HL-60 (cell line): ENCODE measurements at regions not wholly inside any gene's neighbourhood (a gene's known extent, or its start where the extent isn't known, plus 50 kb on each side); places are given as distances from the start of the nearest gene placed in this dataset.
"Not testable (repeated sequence)": the region's sequence is repeated elsewhere in the genome, so short reads cannot be mapped to it uniquely, and the experiment has no call there.

Experiments used
- DNase-seq, 2 experiments: peaks; one replicate each; pipeline ENCODE4 v3.0.0-alpha.2; 2010 to 2020; ENCODE audit warnings: low read depth in 1 of 2, low spot score in 1 of 2
- H3K27ac ChIP-seq: fragments of 250-450 bp; sonication (Bioruptor Pico); replicated peaks from 2 replicates; pipeline ENCODE4 v1.5.1; 2020; ENCODE audit warnings: mild to moderate bottlenecking, moderate library complexity
- H3K27me3 ChIP-seq: fragments of 250-450 bp; sonication (Bioruptor Pico); 2 replicates; pipeline ENCODE4 v1.5.1; 2021; ENCODE audit warnings: mild to moderate bottlenecking, moderate library complexity; ENCODE audit not compliant: insufficient read depth, poor library complexity, severe bottlenecking
- H3K4me3 ChIP-seq: replicated peaks from 2 replicates; pipeline ENCODE4 v1.5.1; 2011; ENCODE audit warnings: mild to moderate bottlenecking, control low read depth, low read length; ENCODE audit not compliant: insufficient read depth
- GABPA ChIP-seq: IDR thresholded peaks from 2 replicates; pipeline ENCODE4 v1.6.1; 2012; ENCODE audit warnings: low read depth
- POLR2AphosphoS5 ChIP-seq: IDR thresholded peaks from 2 replicates; pipeline ENCODE4 v1.6.1; 2012; ENCODE audit warnings: low read depth
- REST ChIP-seq: IDR thresholded peaks from 2 replicates; pipeline ENCODE4 v1.6.1; 2012; ENCODE audit warnings: low read depth; ENCODE audit not compliant: insufficient replicate concordance
- SPI1 ChIP-seq: IDR thresholded peaks from 2 replicates; pipeline ENCODE4 v1.6.1; 2012; ENCODE audit warnings: low read depth, mild to moderate bottlenecking, borderline replicate concordance
- TF ChIP-seq, protein P1 (sequence below): IDR thresholded peaks from one replicate; pipeline ENCODE4 v1.5.1; 2011; ENCODE audit warnings: low read length, control low read depth, inconsistent platforms; ENCODE audit not compliant: insufficient read depth

DNA sequence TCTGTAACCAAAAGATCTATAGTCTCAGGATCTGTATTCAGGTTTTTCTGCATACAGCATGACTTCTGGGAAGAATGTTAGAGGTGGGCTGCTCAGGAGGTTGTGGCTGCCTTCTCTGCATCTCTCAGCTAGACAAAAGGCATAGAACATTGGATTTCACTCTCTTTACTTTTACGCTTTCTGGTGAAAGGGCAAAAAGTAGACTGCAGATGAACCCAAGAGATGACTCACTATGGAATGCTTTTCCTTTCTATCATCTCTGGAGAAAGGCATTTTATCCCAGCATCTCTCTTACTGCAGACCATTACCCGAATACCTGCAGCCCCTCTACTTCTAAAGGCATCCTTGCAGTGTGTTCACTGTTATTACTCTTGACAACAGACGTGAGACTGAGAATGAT, 222.2 kb downstream of the WNT5A start:
- peaks cover 3% of the 10 kb centered on the region for H3K27me3 ChIP-seq
- no peak for TF ChIP-seq GABPA
- no peak for TF ChIP-seq SPI1
- TF ChIP-seq REST: no peak
- TF ChIP-seq, protein P1, sequence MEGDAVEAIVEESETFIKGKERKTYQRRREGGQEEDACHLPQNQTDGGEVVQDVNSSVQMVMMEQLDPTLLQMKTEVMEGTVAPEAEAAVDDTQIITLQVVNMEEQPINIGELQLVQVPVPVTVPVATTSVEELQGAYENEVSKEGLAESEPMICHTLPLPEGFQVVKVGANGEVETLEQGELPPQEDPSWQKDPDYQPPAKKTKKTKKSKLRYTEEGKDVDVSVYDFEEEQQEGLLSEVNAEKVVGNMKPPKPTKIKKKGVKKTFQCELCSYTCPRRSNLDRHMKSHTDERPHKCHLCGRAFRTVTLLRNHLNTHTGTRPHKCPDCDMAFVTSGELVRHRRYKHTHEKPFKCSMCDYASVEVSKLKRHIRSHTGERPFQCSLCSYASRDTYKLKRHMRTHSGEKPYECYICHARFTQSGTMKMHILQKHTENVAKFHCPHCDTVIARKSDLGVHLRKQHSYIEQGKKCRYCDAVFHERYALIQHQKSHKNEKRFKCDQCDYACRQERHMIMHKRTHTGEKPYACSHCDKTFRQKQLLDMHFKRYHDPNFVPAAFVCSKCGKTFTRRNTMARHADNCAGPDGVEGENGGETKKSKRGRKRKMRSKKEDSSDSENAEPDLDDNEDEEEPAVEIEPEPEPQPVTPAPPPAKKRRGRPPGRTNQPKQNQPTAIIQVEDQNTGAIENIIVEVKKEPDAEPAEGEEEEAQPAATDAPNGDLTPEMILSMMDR: no peak
- TF ChIP-seq POLR2AphosphoS5: no peak

DNA sequence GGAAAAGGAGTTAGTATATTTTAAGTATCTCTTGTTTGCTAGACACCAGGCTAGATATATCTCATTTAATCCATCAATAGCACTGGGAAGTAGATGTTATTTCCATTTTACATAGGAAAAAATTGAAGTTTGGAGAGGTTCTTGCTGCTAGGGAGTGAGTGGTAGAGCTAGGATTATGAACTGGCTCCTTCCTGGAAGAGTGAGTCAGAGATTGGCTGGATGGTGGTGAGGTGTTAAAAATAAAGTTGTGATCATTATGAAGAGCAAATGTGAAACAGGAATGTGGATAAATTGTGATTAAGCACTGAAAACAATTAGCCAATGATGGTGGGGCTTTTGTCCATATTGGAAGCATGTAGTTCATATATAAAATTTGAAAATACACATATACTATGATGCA, 234.2 kb downstream of the WNT5A start:
- TF ChIP-seq REST (no peak), POLR2AphosphoS5 (no peak), GABPA (no peak), SPI1 (no peak)
- TF ChIP-seq, protein P1: no peak
- Histone ChIP-seq H3K27ac (no peak overlapping the region), H3K27me3 (peaks cover 4% of the 10 kb centered on the region), H3K4me3 (no peak overlapping the region)
- DNase-seq: no peak

More for the DNA sequence above, 222.2 kb downstream of the WNT5A start:
- Histone ChIP-seq H3K27ac (no peak overlapping the region), H3K4me3 (no peak overlapping the region)
- no peak for DNase-seq

DNA sequence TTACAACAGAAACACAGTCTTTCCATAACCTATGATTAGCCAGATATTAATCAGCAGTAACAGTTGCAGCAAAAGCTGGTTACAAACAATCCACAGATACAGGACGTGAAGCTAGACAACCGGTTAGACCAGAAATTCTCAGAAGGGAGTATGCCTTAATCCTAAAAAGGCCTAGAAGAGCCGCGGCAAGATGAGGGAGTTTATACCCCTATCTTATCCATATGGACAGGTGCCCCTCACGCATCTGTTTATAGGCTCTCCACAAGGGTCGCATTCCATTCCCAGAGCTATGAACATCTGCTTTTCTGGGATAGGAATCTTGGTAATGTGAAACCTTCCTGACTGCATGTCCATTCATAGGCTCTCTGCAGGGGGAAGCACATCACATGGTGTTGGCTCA, 237.9 kb downstream of the WNT5A start:
- H3K4me3 ChIP-seq, DNase-seq, H3K27ac ChIP-seq, H3K27me3 ChIP-seq: not testable (repeated sequence)

GRCh38 chr3:55247666-55248065, 239.4 kb downstream of the WNT5A start:
- H3K27ac ChIP-seq: no peak overlapping the region
- DNase-seq: no peak
- no peaks in the 10 kb centered on the region for H3K27me3 ChIP-seq
- no peak for TF ChIP-seq POLR2AphosphoS5
- TF ChIP-seq GABPA: no peak
- TF ChIP-seq, protein P1: no peak
- no peak for TF ChIP-seq SPI1
- no peak for TF ChIP-seq REST
- H3K4me3 ChIP-seq: no peak overlapping the region
